Esophagus squamous epithelium (tissue), 5 donors: ENCODE measurements at regions not wholly inside any gene's neighbourhood (a gene's known extent, or its start where the extent isn't known, plus 50 kb on each side); places are given as distances from the start of the nearest gene placed in this dataset.

Experiments
- DNase-seq: peaks from one replicate; lab custom pipeline; 2025; lab: John Stamatoyannopoulos, UW
- H3K27ac ChIP-seq, 4 donors: fragments of 200-600 bp; sonication (generic); one replicate each; pipeline ENCODE4 v1.5.1; 2016 to 2019; ENCODE audit warnings: mild to moderate bottlenecking in 1 of 4
- H3K27me3 ChIP-seq, 4 donors: fragments of 200-600 bp; sonication (generic); 1 replicate in 3 of 4; 2 replicates in 1 of 4; pipeline versions ENCODE4 v1.5.1 to v1.6.0; 2017 to 2021; ENCODE audit warnings: antibody characterized with exemption in 1 of 4
- H3K36me3 ChIP-seq, 3 donors: fragments of 200-600 bp; sonication (generic); one replicate each; pipeline ENCODE4 v1.5.1; 2016 to 2019
- H3K4me1 ChIP-seq, 3 donors: fragments of 200-600 bp; sonication (generic); one replicate each; pipeline ENCODE4 v1.5.1; 2017 to 2019
- H3K4me3 ChIP-seq, 4 donors: fragments of 200-600 bp; sonication (generic); 1 replicate in 3 of 4; 2 replicates in 1 of 4; pipeline ENCODE4 v1.5.1; 2016 to 2019; ENCODE audit warnings: mild to moderate bottlenecking in 2 of 4, moderate library complexity in 1 of 4
- H3K9me3 ChIP-seq, 3 donors: fragments of 200-600 bp; sonication (generic); one replicate each; pipeline ENCODE4 v1.5.1; 2016 to 2019
- CTCF ChIP-seq, 6 experiments: fragments of 450-650 bp in 4 of 6; fragments of 200-600 bp in 2 of 6; sonication (generic) in 2 of 6; IDR thresholded peaks; one replicate each; pipeline ENCODE4 v1.5.1; 2016 to 2019; ENCODE audit warnings: antibody characterized with exemption in 6 of 6, mild to moderate bottlenecking in 4 of 6, moderate library complexity in 4 of 6
- POLR2A ChIP-seq, 4 donors: fragments of 450-650 bp; IDR thresholded peaks; one replicate each; pipeline ENCODE4 v1.6.1; 2017; ENCODE audit warnings: antibody characterized with exemption in 4 of 4, mild to moderate bottlenecking in 4 of 4, moderate library complexity in 3 of 4
- WGBS, 2 donors: methylation state at CpG; one replicate each; pipeline ENCODE4 v1.1.5; 2018; 5-methylcytosine and 5-hydroxymethylcytosine counted together
- intact Hi-C: fragments of 100-400 bp; cut with DNase I; formaldehyde crosslinking; loops from one replicate; pipeline ENCODE4 v1.15.0; 2022
- donor health status: DM: yes; HTN: yes; CAD: no.

- H3K27ac ChIP-seq, result no peak overlapping the region
- DNase-seq, result no peak
- H3K4me3 ChIP-seq, result no peak overlapping the region
- intact Hi-C loops, result no loop called here
- WGBS, 2 donors, result 62 to 67% methylated on average over 3 of the region's 3 CpGs
- no peak for TF ChIP-seq POLR2A (IDR thresholded peaks at IDR 0.05)
- no peak for TF ChIP-seq CTCF (IDR thresholded peaks at IDR 0.05)
- H3K36me3 ChIP-seq, result no peaks in the 10 kb centered on the region
- no peaks in the 10 kb centered on the region for H3K4me1 ChIP-seq
- no peaks in the 10 kb centered on the region for H3K27me3 ChIP-seq
- H3K9me3 ChIP-seq, result no peaks in the 10 kb centered on the region
Observed at GRCh38 chr4:181960384-181960783, 282.8 kb upstream of the TENM3 start.

- Histone ChIP-seq H3K27ac (no peak overlapping the region), H3K4me1 (no peaks in the 10 kb centered on the region), H3K27me3 (no peaks in the 10 kb centered on the region), H3K36me3 (no peaks in the 10 kb centered on the region), H3K9me3 (no peaks in the 10 kb centered on the region), H3K4me3 (no peak overlapping the region)
- TF ChIP-seq CTCF (IDR thresholded peaks at IDR 0.05), result no peak
- TF ChIP-seq POLR2A (IDR thresholded peaks at IDR 0.05), result no peak
- 31 to 43% methylated on average over 4 of the region's 4 CpGs for WGBS, 2 donors
- no peak for DNase-seq
- intact Hi-C loops, result no loop called here
Observed at GRCh38 chr4:181962321-181962720, 280.9 kb upstream of the TENM3 start.

GRCh38 chr4:181964731-181965130, 278.5 kb upstream of the TENM3 start:
- H3K4me1 ChIP-seq, result no peaks in the 10 kb centered on the region
- WGBS, 2 donors, result 74 to 76% methylated on average over 8 of the region's 8 CpGs
- intact Hi-C loops, result no loop called here
- H3K9me3 ChIP-seq, result no peaks in the 10 kb centered on the region
- TF ChIP-seq CTCF (IDR thresholded peaks at IDR 0.05) (no peak), POLR2A (IDR thresholded peaks at IDR 0.05) (no peak)
- no peaks in the 10 kb centered on the region for H3K27me3 ChIP-seq
- H3K4me3 ChIP-seq, result no peak overlapping the region
- no peak overlapping the region for H3K27ac ChIP-seq
- no peaks in the 10 kb centered on the region for H3K36me3 ChIP-seq
- DNase-seq, result no peak

- TF ChIP-seq CTCF (IDR thresholded peaks at IDR 0.05) (no peak), POLR2A (IDR thresholded peaks at IDR 0.05) (no peak)
- H3K4me1 ChIP-seq, result no peaks in the 10 kb centered on the region
- no peaks in the 10 kb centered on the region for H3K36me3 ChIP-seq
- DNase-seq, result no peak
- no peak overlapping the region for H3K27ac ChIP-seq
- H3K4me3 ChIP-seq, result no peak overlapping the region
- 85 to 86% methylated on average over 1 of the region's 1 CpG for WGBS, 2 donors
- no peaks in the 10 kb centered on the region for H3K27me3 ChIP-seq
- no peaks in the 10 kb centered on the region for H3K9me3 ChIP-seq
- intact Hi-C loops, result no loop called here
Observed at GRCh38 chr4:181966104-181966551, 277.1 kb upstream of the TENM3 start.

GRCh38 chr4:181967401-181967800, 275.8 kb upstream of the TENM3 start:
- peaks cover 0 to 11% (median 0%) of the 10 kb centered on the region in 3 donors for H3K4me1 ChIP-seq
- intact Hi-C loops, result no loop called here
- WGBS, 2 donors, result 75 to 79% methylated on average over 3 of the region's 3 CpGs
- H3K27me3 ChIP-seq, result no peaks in the 10 kb centered on the region
- no peaks in the 10 kb centered on the region for H3K36me3 ChIP-seq
- DNase-seq, result no peak
- TF ChIP-seq POLR2A (IDR thresholded peaks at IDR 0.05), result no peak
- no peak for TF ChIP-seq CTCF (IDR thresholded peaks at IDR 0.05)
- H3K4me3 ChIP-seq, result no peak overlapping the region
- no peak overlapping the region for H3K27ac ChIP-seq
- no peaks in the 10 kb centered on the region for H3K9me3 ChIP-seq
